RWPE2 (cell line): ENCODE measurements at regions not wholly inside any gene's neighbourhood (a gene's known extent, or its start where the extent isn't known, plus 50 kb on each side); places are given as distances from the start of the nearest gene placed in this dataset.
A peak's percentile ranks its signal among the peaks of the same experiment; 100 is the strongest.

Experiments
- ATAC-seq: fragments of 200-7000 bp; cut with Tn5 transposase; 3 replicates; pipeline ENCODE4 v1.9.1; 2021; ENCODE audit warnings: low read depth
- DNase-seq: peaks from one replicate; pipeline ENCODE4 v3.0.0-alpha.2; 2020; ENCODE audit warnings: low spot score
- H3K27ac ChIP-seq: fragments of 450-650 bp; 2 replicates; pipeline ENCODE4 v1.5.1; 2017; ENCODE audit warnings: mild to moderate bottlenecking; ENCODE audit not compliant: poor library complexity, severe bottlenecking
- H3K27me3 ChIP-seq: fragments of 250-450 bp; sonication (Bioruptor Pico); 2 replicates; pipeline ENCODE4 v1.5.1; 2021; ENCODE audit warnings: mild to moderate bottlenecking, moderate library complexity; ENCODE audit not compliant: insufficient read depth, poor library complexity, severe bottlenecking
- H3K36me3 ChIP-seq: fragments of 250-450 bp; sonication (Bioruptor Pico); 2 replicates; pipeline ENCODE4 v1.5.1; 2020; ENCODE audit warnings: low read depth, mild to moderate bottlenecking, moderate library complexity
- H3K4me1 ChIP-seq: fragments of 250-450 bp; sonication (Bioruptor Pico); 2 replicates; pipeline ENCODE4 v1.5.1; 2021; ENCODE audit warnings: mild to moderate bottlenecking, moderate library complexity; ENCODE audit not compliant: insufficient read depth, poor library complexity, severe bottlenecking
- H3K4me3 ChIP-seq: fragments of 250-450 bp; sonication (Bioruptor Pico); 2 replicates; pipeline ENCODE4 v1.5.1; 2021; ENCODE audit warnings: mild to moderate bottlenecking, moderate library complexity; ENCODE audit not compliant: severe bottlenecking
- H3K9me3 ChIP-seq: fragments of 250-450 bp; sonication (Bioruptor Pico); 2 replicates; pipeline ENCODE4 v1.5.1; 2021; ENCODE audit warnings: mild to moderate bottlenecking, moderate library complexity; ENCODE audit not compliant: severe bottlenecking
- CTCF ChIP-seq: fragments of 450-650 bp; IDR thresholded peaks from one replicate; pipeline ENCODE4 v1.5.1; 2017; ENCODE audit warnings: mild to moderate bottlenecking, moderate library complexity; ENCODE audit not compliant: poor library complexity, severe bottlenecking

GRCh38 chr6:169902070-169902469, 150.6 kb downstream of the ERMARD start:
- no peak for TF ChIP-seq CTCF
- Histone ChIP-seq H3K4me1 (no peaks in the 10 kb centered on the region), H3K9me3 (no peaks in the 10 kb centered on the region), H3K27me3 (no peaks in the 10 kb centered on the region), H3K27ac (no peak overlapping the region), H3K36me3 (no peaks in the 10 kb centered on the region), H3K4me3 (no peak overlapping the region)
- DNase-seq: peak; percentile 1
- no peak for ATAC-seq

- DNase-seq (peak; percentile 28), ATAC-seq (no peak)
- Histone ChIP-seq H3K9me3 (no peaks in the 10 kb centered on the region), H3K4me1 (no peaks in the 10 kb centered on the region), H3K27me3 (no peaks in the 10 kb centered on the region), H3K36me3 (no peaks in the 10 kb centered on the region), H3K4me3 (no peak overlapping the region), H3K27ac (no peak overlapping the region)
- no peak for TF ChIP-seq CTCF
These were observed 148.2 kb downstream of the ERMARD start for GRCh38 chr6:169899481-169900145.

GRCh38 chr6:169898788-169899480, 147.5 kb downstream of the ERMARD start:
- no peak for TF ChIP-seq CTCF
- H3K27me3 ChIP-seq: no peaks in the 10 kb centered on the region
- no peak overlapping the region for H3K4me3 ChIP-seq
- no peaks in the 10 kb centered on the region for H3K4me1 ChIP-seq
- no peaks in the 10 kb centered on the region for H3K9me3 ChIP-seq
- ATAC-seq (no peak), DNase-seq (peak; percentile 11)
- no peak overlapping the region for H3K27ac ChIP-seq
- no peaks in the 10 kb centered on the region for H3K36me3 ChIP-seq

- Histone ChIP-seq H3K4me3 (no peak overlapping the region), H3K27ac (no peak overlapping the region), H3K9me3 (no peaks in the 10 kb centered on the region), H3K36me3 (no peaks in the 10 kb centered on the region), H3K4me1 (no peaks in the 10 kb centered on the region), H3K27me3 (no peaks in the 10 kb centered on the region)
- TF ChIP-seq CTCF: no peak
- no peak for ATAC-seq
- DNase-seq: no peak
These were observed 146.4 kb downstream of the ERMARD start for GRCh38 chr6:169897601-169898358.
